K562 (cell line): ENCODE measurements at regions not wholly inside any gene's neighbourhood (a gene's known extent, or its start where the extent isn't known, plus 50 kb on each side); places are given as distances from the start of the nearest gene placed in this dataset.

Source experiments
- ATAC-seq: fragments of 200-7000 bp; cut with Tn5 transposase; 3 replicates; pipeline ENCODE4 v1.9.1; 2020; ENCODE audit warnings: moderate library complexity
- BruUV-seq: library from RNA; stranded (reverse); fragments of 400-500 nt; replicated peaks from 2 replicates; lab custom pipeline; 2021; lab: Mats Ljungman, UMichigan
- CTCF ChIA-PET: fragments of 300-600 bp; formaldehyde crosslinking; extraction: SDS; loops from one replicate; lab custom pipeline; 2021; ENCODE audit warnings: low intra/inter-chr PET ratio; lab: Yijun Ruan, JAX
- POLR2A ChIA-PET: fragments of 300-600, 350-650 bp; sonication (Branson Sonifier 250); formaldehyde crosslinking; extraction: SDS; loops from one replicate; lab custom pipeline; 2021; ENCODE audit warnings: antibody characterized with exemption, inconsistent platforms; lab: Yijun Ruan, JAX
- DNase-seq, 4 experiments: peaks; one replicate each; pipeline versions ENCODE4 v3.0.0 to v3.0.0-alpha.2; 2011 to 2018; ENCODE audit warnings: low spot score in 3 of 4, mixed read lengths in 3 of 4; ENCODE audit errors: extremely low read depth in 1 of 4
- FAIRE-seq: peaks from 2 replicates; lab custom pipeline; 2011; peaks lifted over from hg19 to GRCh38; lab: Jason Lieb, UNC
- H2AFZ ChIP-seq: 2 replicates; pipeline ENCODE4 v1.6.0; 2011; ENCODE audit warnings: low read depth, low read length, control low read depth, inconsistent platforms
- H3K27ac ChIP-seq: fragments of 200-600 bp; 3 replicates; pipeline ENCODE4 v1.8.0; 2011; ENCODE audit warnings: low read depth, mild to moderate bottlenecking, control low read depth, inconsistent platforms, low read length, moderate library complexity, mixed read lengths; ENCODE audit errors: extremely low read depth
- H3K27me3 ChIP-seq, 2 experiments: fragments of 300-600 bp in 1 of 2; 2 replicates in 1 of 2; 3 replicates in 1 of 2; pipeline versions ENCODE4 v1.6.0 to v1.8.0; 2011; ENCODE audit warnings: inconsistent platforms in 2 of 2, low read length in 2 of 2, mild to moderate bottlenecking in 1 of 2, mixed read lengths in 1 of 2, moderate library complexity in 1 of 2; ENCODE audit not compliant: control insufficient read depth in 2 of 2, insufficient read depth in 2 of 2
- H3K36me3 ChIP-seq: fragments of 300-600 bp; 3 replicates; pipeline ENCODE4 v1.8.0; 2011; ENCODE audit warnings: mild to moderate bottlenecking, low read length, inconsistent platforms; ENCODE audit not compliant: control insufficient read depth, insufficient read depth
- H3K4me1 ChIP-seq, 2 experiments: fragments of 200-600 bp in 1 of 2; replicated peaks in 1 of 2; 2 replicates in 1 of 2; 3 replicates in 1 of 2; pipeline versions ENCODE4 v1.5.1 to v1.8.0; 2011; ENCODE audit warnings: inconsistent platforms in 2 of 2, low read length in 2 of 2, mild to moderate bottlenecking in 1 of 2, mixed read lengths in 1 of 2, moderate library complexity in 1 of 2; ENCODE audit not compliant: control insufficient read depth in 2 of 2, insufficient read depth in 2 of 2
- H3K4me2 ChIP-seq: 2 replicates; pipeline ENCODE4 v1.6.1; 2011; ENCODE audit warnings: low read length, control low read depth, inconsistent platforms, mixed read lengths; ENCODE audit not compliant: insufficient read depth
- H3K4me3 ChIP-seq: fragments of 200-600 bp; sonication (generic), shearing (Covaris generic); 2 replicates; pipeline ENCODE4 v1.5.1; 2016; ENCODE audit warnings: control low read depth, inconsistent platforms
- H3K79me2 ChIP-seq: fragments of 200-600 bp; 3 replicates; pipeline ENCODE4 v1.8.0; 2011; ENCODE audit warnings: low read length, inconsistent platforms; ENCODE audit not compliant: control insufficient read depth, insufficient read depth
- H3K9ac ChIP-seq, 2 experiments: 2 replicates each; pipeline versions ENCODE4 v1.6.0 to v1.6.1; 2011; ENCODE audit warnings: low read depth in 2 of 2, low read length in 2 of 2, control low read depth in 1 of 2, inconsistent platforms in 1 of 2, mild to moderate bottlenecking in 1 of 2, mixed read lengths in 1 of 2; ENCODE audit not compliant: insufficient read depth in 1 of 2
- H3K9me1 ChIP-seq: one replicate; pipeline ENCODE4 v1.6.0; 2011; ENCODE audit warnings: inconsistent platforms, mild to moderate bottlenecking, low read length, moderate library complexity; ENCODE audit not compliant: control insufficient read depth, insufficient read depth
- H3K9me3 ChIP-seq: replicated peaks from 2 replicates; pipeline ENCODE4 v1.5.1; 2011; ENCODE audit warnings: low read depth, low read length, inconsistent platforms; ENCODE audit not compliant: control insufficient read depth, insufficient read depth
- H4K20me1 ChIP-seq: replicated peaks from 2 replicates; pipeline ENCODE4 v1.6.1; 2011; ENCODE audit warnings: low read length, inconsistent platforms, mixed read lengths; ENCODE audit not compliant: control insufficient read depth, insufficient read depth
- CSDE1 ChIP-seq, 2 experiments: fragments of 450-650 bp; IDR thresholded peaks; 2 replicates each; pipeline ENCODE4 v1.6.1; 2016; ENCODE audit warnings: mild to moderate bottlenecking in 1 of 2
- HOXB6 ChIP-seq: fragments of 250-450 bp; sonication (Bioruptor Pico); IDR thresholded peaks from 2 replicates; pipeline ENCODE4 v1.5.1; 2022; ENCODE audit warnings: mild to moderate bottlenecking, borderline replicate concordance
- TBL1XR1 ChIP-seq, 2 experiments: IDR thresholded peaks; 2 replicates each; pipeline ENCODE4 v1.6.1; 2012; ENCODE audit warnings: improper control_type of control experiment in 2 of 2, low read length in 2 of 2, mild to moderate bottlenecking in 1 of 2
- YY1 ChIP-seq, 3 experiments: IDR thresholded peaks; 2 replicates each; pipeline ENCODE4 v1.6.1; 2011; ENCODE audit warnings: low read length in 2 of 3, mild to moderate bottlenecking in 2 of 3, moderate library complexity in 2 of 3, borderline replicate concordance in 1 of 3, control low read depth in 1 of 3, low read depth in 1 of 3; ENCODE audit not compliant: insufficient read depth in 3 of 3, insufficient replicate concordance in 2 of 3, control insufficient read depth in 1 of 3, insufficient read length in 1 of 3; ENCODE audit errors: extremely low read depth in 1 of 3
- in situ Hi-C: fragments of 300-500 bp; cut with MboI; formaldehyde crosslinking; loops from 4 replicates; pipeline ENCODE4 v1.15.0; 2018; ENCODE audit warnings: inconsistent platforms, mixed read lengths
- intact Hi-C: fragments of 100-400 bp; cut with micrococcal nuclease; formaldehyde crosslinking; loops from 2 replicates; pipeline ENCODE4 v1.14.2; 2022
- TF ChIP-seq, protein P1 (sequence below): sonication (generic); formaldehyde crosslinking; IDR thresholded peaks from 2 replicates; pipeline ENCODE4 v1.4.0; 2020; ENCODE audit warnings: mild to moderate bottlenecking, missing genetic modification reagents
- TF ChIP-seq, protein P2 (sequence below), 2 experiments: IDR thresholded peaks in 1 of 2; conservative IDR thresholded peaks in 1 of 2; 2 replicates each; pipeline ENCODE4 v1.6.1; 2016; ENCODE audit warnings: low read depth in 2 of 2, mild to moderate bottlenecking in 1 of 2, missing compliant biosample characterization in 1 of 2, missing genetic modification characterization in 1 of 2, moderate library complexity in 1 of 2
- TF ChIP-seq, protein P3 (sequence below): IDR thresholded peaks from 3 replicates; pipeline ENCODE4 v1.6.1; 2011; ENCODE audit warnings: borderline replicate concordance, mild to moderate bottlenecking; ENCODE audit not compliant: insufficient read length, insufficient read depth
- TF ChIP-seq, protein P4 (sequence below): IDR thresholded peaks from 2 replicates; pipeline ENCODE4 v1.6.1; 2016; ENCODE audit warnings: missing genetic modification characterization, missing compliant biosample characterization
- TF ChIP-seq, protein P5 (sequence below): IDR thresholded peaks from 2 replicates; pipeline ENCODE4 v1.6.1; 2011; ENCODE audit not compliant: insufficient read length; ENCODE audit errors: extremely low read depth

DNA sequence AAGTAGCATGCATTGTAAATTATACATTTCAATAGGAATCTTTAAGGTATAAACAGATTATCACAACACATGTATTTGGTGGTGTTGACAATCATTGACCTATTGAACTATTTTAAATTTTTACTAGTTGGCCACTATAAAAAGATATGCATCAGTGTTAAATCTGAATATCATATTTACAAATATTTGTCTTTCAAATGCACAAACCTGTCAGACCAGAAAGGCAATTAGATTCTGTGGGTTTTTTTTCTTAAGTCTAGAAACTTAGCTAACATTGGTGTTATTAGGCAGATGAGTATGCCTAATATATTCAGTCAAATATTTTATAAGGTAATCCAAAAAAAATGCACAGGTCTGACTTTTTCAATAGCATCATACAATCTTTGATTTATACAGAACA is 241.4 kb upstream of the DGKB start:
- no peak for DNase-seq
- Histone ChIP-seq H3K9me3 (no peaks in the 10 kb centered on the region; the same call in 1 of the 2 replicates), H3K4me1 (no peaks in the 10 kb centered on the region), H3K4me3 (no peak overlapping the region), H3K36me3 (no peaks in the 10 kb centered on the region), H2AFZ (no peak overlapping the region), H3K9me1 (no peaks in the 10 kb centered on the region), H3K4me2 (no peak overlapping the region), H3K79me2 (no peaks in the 10 kb centered on the region), H3K27ac (no peak overlapping the region), H4K20me1 (no peaks in the 10 kb centered on the region), H3K9ac (no peak overlapping the region), H3K27me3 (no peaks in the 10 kb centered on the region)
- no peak for FAIRE-seq
- in situ Hi-C loops (no loop called here), intact Hi-C loops (no loop called here)
- ChIA-PET POLR2A (no interaction called here), CTCF (no interaction called here)
- ATAC-seq = no peak
- no TSS peak for BruUV-seq
- TF ChIP-seq, protein P1, sequence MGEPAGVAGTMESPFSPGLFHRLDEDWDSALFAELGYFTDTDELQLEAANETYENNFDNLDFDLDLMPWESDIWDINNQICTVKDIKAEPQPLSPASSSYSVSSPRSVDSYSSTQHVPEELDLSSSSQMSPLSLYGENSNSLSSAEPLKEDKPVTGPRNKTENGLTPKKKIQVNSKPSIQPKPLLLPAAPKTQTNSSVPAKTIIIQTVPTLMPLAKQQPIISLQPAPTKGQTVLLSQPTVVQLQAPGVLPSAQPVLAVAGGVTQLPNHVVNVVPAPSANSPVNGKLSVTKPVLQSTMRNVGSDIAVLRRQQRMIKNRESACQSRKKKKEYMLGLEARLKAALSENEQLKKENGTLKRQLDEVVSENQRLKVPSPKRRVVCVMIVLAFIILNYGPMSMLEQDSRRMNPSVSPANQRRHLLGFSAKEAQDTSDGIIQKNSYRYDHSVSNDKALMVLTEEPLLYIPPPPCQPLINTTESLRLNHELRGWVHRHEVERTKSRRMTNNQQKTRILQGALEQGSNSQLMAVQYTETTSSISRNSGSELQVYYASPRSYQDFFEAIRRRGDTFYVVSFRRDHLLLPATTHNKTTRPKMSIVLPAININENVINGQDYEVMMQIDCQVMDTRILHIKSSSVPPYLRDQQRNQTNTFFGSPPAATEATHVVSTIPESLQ (CRISPR knock-in tag) = no peak
- TF ChIP-seq, protein P2, sequence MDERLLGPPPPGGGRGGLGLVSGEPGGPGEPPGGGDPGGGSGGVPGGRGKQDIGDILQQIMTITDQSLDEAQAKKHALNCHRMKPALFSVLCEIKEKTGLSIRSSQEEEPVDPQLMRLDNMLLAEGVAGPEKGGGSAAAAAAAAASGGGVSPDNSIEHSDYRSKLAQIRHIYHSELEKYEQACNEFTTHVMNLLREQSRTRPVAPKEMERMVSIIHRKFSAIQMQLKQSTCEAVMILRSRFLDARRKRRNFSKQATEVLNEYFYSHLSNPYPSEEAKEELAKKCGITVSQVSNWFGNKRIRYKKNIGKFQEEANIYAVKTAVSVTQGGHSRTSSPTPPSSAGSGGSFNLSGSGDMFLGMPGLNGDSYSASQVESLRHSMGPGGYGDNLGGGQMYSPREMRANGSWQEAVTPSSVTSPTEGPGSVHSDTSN (CRISPR knock-in tag; IDR thresholded peaks at IDR 0.05; ENCODE audit: low read depth) = no peak
- TF ChIP-seq, protein P2 (tag; conservative IDR thresholded peaks at IDR 0.05; ENCODE audit: low read depth) = no peak
- TF ChIP-seq HOXB6 (CRISPR knock-in tag) (no peak), CSDE1 (IDR thresholded peaks at IDR 0.05) (no peak), TBL1XR1 (IDR thresholded peaks at IDR 0.05; ENCODE audit: low read length in 2 of 2) (no peak), YY1 (IDR thresholded peaks at IDR 0.05; ENCODE audit: borderline replicate concordance in 1 of 3, control insufficient read depth in 1 of 3, extremely low read depth in 1 of 3, insufficient read depth in 3 of 3, insufficient read length in 1 of 3, insufficient replicate concordance in 2 of 3, low read depth in 1 of 3, low read length in 2 of 3) (no peak)
- TF ChIP-seq, protein P3, sequence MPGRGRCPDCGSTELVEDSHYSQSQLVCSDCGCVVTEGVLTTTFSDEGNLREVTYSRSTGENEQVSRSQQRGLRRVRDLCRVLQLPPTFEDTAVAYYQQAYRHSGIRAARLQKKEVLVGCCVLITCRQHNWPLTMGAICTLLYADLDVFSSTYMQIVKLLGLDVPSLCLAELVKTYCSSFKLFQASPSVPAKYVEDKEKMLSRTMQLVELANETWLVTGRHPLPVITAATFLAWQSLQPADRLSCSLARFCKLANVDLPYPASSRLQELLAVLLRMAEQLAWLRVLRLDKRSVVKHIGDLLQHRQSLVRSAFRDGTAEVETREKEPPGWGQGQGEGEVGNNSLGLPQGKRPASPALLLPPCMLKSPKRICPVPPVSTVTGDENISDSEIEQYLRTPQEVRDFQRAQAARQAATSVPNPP = no peak
- TF ChIP-seq, protein P4, sequence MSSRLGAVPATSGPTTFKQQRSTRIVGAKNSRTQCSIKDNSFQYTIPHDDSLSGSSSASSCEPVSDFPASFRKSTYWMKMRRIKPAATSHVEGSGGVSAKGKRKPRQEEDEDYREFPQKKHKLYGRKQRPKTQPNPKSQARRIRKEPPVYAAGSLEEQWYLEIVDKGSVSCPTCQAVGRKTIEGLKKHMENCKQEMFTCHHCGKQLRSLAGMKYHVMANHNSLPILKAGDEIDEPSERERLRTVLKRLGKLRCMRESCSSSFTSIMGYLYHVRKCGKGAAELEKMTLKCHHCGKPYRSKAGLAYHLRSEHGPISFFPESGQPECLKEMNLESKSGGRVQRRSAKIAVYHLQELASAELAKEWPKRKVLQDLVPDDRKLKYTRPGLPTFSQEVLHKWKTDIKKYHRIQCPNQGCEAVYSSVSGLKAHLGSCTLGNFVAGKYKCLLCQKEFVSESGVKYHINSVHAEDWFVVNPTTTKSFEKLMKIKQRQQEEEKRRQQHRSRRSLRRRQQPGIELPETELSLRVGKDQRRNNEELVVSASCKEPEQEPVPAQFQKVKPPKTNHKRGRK = no peak
- TF ChIP-seq, protein P5, sequence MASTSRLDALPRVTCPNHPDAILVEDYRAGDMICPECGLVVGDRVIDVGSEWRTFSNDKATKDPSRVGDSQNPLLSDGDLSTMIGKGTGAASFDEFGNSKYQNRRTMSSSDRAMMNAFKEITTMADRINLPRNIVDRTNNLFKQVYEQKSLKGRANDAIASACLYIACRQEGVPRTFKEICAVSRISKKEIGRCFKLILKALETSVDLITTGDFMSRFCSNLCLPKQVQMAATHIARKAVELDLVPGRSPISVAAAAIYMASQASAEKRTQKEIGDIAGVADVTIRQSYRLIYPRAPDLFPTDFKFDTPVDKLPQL = no peak
